Fibroblast of lung (primary cell): ENCODE measurements at regions not wholly inside any gene's neighbourhood (a gene's known extent, or its start where the extent isn't known, plus 50 kb on each side); places are given as distances from the start of the nearest gene placed in this dataset.

Source experiments
- DNase-seq, 2 donors: peaks; one replicate each; pipeline versions ENCODE4 v3.0.0 to v3.0.0-alpha.2; 2010; ENCODE audit warnings: low read depth in 2 of 2
- H2AFZ ChIP-seq: 2 replicates; pipeline ENCODE4 v1.5.1; 2012; ENCODE audit warnings: low read length, control low read depth, inconsistent platforms
- H3K27ac ChIP-seq: 2 replicates; pipeline ENCODE4 v1.5.1; 2011; ENCODE audit warnings: low read length, control low read depth; ENCODE audit not compliant: insufficient read depth
- H3K27me3 ChIP-seq: 2 replicates; pipeline ENCODE4 v1.5.1; 2011; ENCODE audit warnings: mild to moderate bottlenecking, low read length; ENCODE audit not compliant: control insufficient read depth, insufficient read depth
- H3K36me3 ChIP-seq: 2 replicates; pipeline ENCODE4 v1.5.1; 2011; ENCODE audit warnings: low read length; ENCODE audit not compliant: control insufficient read depth, insufficient read depth
- H3K4me1 ChIP-seq: 2 replicates; pipeline ENCODE4 v1.5.1; 2011; ENCODE audit warnings: low read length; ENCODE audit not compliant: control insufficient read depth, insufficient read depth; ENCODE audit errors: extremely low read depth
- H3K4me2 ChIP-seq: 2 replicates; pipeline ENCODE4 v1.5.1; 2011; ENCODE audit warnings: low read length, control low read depth; ENCODE audit not compliant: insufficient read depth; ENCODE audit errors: extremely low read depth
- H3K4me3 ChIP-seq, 4 experiments: fragments of 200-600 bp in 1 of 4; sonication (generic) in 1 of 4; replicated peaks in 1 of 4; 2 replicates each; pipeline ENCODE4 v1.5.1; 2011 to 2016; ENCODE audit warnings: low read length in 4 of 4, low read depth in 3 of 4, mild to moderate bottlenecking in 3 of 4, control low read depth in 2 of 4, inconsistent platforms in 1 of 4, mixed read lengths in 1 of 4; ENCODE audit not compliant: insufficient read depth in 1 of 4; ENCODE audit errors: control extremely low read depth in 1 of 4
- H3K79me2 ChIP-seq: 2 replicates; pipeline ENCODE4 v1.5.1; 2012; ENCODE audit warnings: mild to moderate bottlenecking, low read length, inconsistent platforms; ENCODE audit not compliant: control insufficient read depth, insufficient read depth
- H3K9ac ChIP-seq: 2 replicates; pipeline ENCODE4 v1.5.1; 2011; ENCODE audit warnings: mild to moderate bottlenecking, low read length, control low read depth; ENCODE audit not compliant: insufficient read depth
- H3K9me3 ChIP-seq: 2 replicates; pipeline ENCODE4 v1.5.1; 2012; ENCODE audit warnings: low read depth, low read length; ENCODE audit not compliant: control insufficient read depth, insufficient read depth
- H4K20me1 ChIP-seq: 2 replicates; pipeline ENCODE4 v1.5.1; 2011; ENCODE audit warnings: low read length; ENCODE audit not compliant: control insufficient read depth, insufficient read depth; ENCODE audit errors: extremely low read depth
- CTCF ChIP-seq, 2 donors: IDR thresholded peaks in 1 of 2; conservative IDR thresholded peaks in 1 of 2; 1 replicate in 1 of 2; 2 replicates in 1 of 2; pipeline ENCODE4 v1.5.1; 2011 to 2012; ENCODE audit warnings: low read length in 2 of 2, control low read depth in 1 of 2, inconsistent platforms in 1 of 2, low read depth in 1 of 2, mild to moderate bottlenecking in 1 of 2
- EZH2 ChIP-seq: IDR thresholded peaks from 2 replicates; pipeline ENCODE4 v1.5.1; 2012; ENCODE audit warnings: low read length, control low read depth, mild to moderate bottlenecking; ENCODE audit errors: missing control alignments

- no peak overlapping the region for H3K4me3 ChIP-seq
- H3K9ac ChIP-seq: no peak overlapping the region
- no peak overlapping the region for H2AFZ ChIP-seq
- H3K4me1 ChIP-seq: no peaks in the 10 kb centered on the region
- H3K36me3 ChIP-seq: no peaks in the 10 kb centered on the region
- H3K27ac ChIP-seq: no peak overlapping the region
- TF ChIP-seq CTCF (conservative IDR thresholded peaks at IDR 0.05 in 1 of 2, IDR thresholded peaks at IDR 0.05 in 1 of 2; ENCODE audit: low read depth in 1 of 2, low read length in 2 of 2): no peak
- no peak for TF ChIP-seq EZH2
- no peaks in the 10 kb centered on the region for H3K27me3 ChIP-seq
- no peaks in the 10 kb centered on the region for H3K9me3 ChIP-seq
- no peak overlapping the region for H3K4me2 ChIP-seq
- DNase-seq: no peak
- H3K79me2 ChIP-seq: no peaks in the 10 kb centered on the region
- no peaks in the 10 kb centered on the region for H4K20me1 ChIP-seq
These were observed 329.8 kb upstream of the OR4E1 start for GRCh38 chr14:22003461-22003860.

- H4K20me1 ChIP-seq: no peaks in the 10 kb centered on the region
- no peak overlapping the region for H3K4me3 ChIP-seq
- H3K79me2 ChIP-seq: no peaks in the 10 kb centered on the region
- no peak overlapping the region for H3K4me2 ChIP-seq
- no peaks in the 10 kb centered on the region for H3K36me3 ChIP-seq
- TF ChIP-seq EZH2 (no peak), CTCF (conservative IDR thresholded peaks at IDR 0.05 in 1 of 2, IDR thresholded peaks at IDR 0.05 in 1 of 2; ENCODE audit: low read depth in 1 of 2, low read length in 2 of 2) (no peak)
- H3K4me1 ChIP-seq: no peaks in the 10 kb centered on the region
- H3K9ac ChIP-seq: no peak overlapping the region
- no peaks in the 10 kb centered on the region for H3K27me3 ChIP-seq
- H3K9me3 ChIP-seq: no peaks in the 10 kb centered on the region
- H2AFZ ChIP-seq: no peak overlapping the region
- no peak for DNase-seq
- H3K27ac ChIP-seq: no peak overlapping the region
These were observed 329.3 kb upstream of the OR4E1 start for GRCh38 chr14:22002860-22003284.

DNA sequence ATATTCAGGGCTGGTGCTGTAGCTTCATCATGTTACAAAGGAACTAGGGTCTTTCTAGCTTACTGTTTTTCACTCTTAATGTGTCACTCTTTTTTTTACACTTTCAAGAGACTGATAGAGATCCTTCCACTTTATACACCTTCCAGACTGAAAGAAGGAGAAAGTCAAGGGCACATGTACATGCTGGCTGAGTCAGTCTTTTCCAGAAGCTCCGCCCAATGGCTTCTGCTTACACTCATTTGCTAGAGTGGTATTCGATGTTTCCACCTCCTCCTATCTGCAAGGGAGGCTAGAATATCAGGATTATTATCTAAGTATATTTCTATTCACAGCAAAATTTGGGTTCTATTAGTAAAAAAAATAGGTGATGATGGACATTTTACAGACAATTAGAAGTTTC, 325.8 kb upstream of the OR4E1 start:
- no peaks in the 10 kb centered on the region for H3K9me3 ChIP-seq
- H3K4me1 ChIP-seq: no peaks in the 10 kb centered on the region
- H3K4me3 ChIP-seq: no peak overlapping the region
- no peak for DNase-seq
- no peaks in the 10 kb centered on the region for H3K79me2 ChIP-seq
- no peak overlapping the region for H2AFZ ChIP-seq
- H3K9ac ChIP-seq: no peak overlapping the region
- no peak for TF ChIP-seq CTCF (conservative IDR thresholded peaks at IDR 0.05 in 1 of 2, IDR thresholded peaks at IDR 0.05 in 1 of 2; ENCODE audit: low read depth in 1 of 2, low read length in 2 of 2)
- no peak for TF ChIP-seq EZH2
- no peak overlapping the region for H3K4me2 ChIP-seq
- no peaks in the 10 kb centered on the region for H3K27me3 ChIP-seq
- no peak overlapping the region for H3K27ac ChIP-seq
- H4K20me1 ChIP-seq: no peaks in the 10 kb centered on the region
- no peaks in the 10 kb centered on the region for H3K36me3 ChIP-seq
